GM13977 (cell line): ENCODE measurements at regions not wholly inside any gene's neighbourhood (a gene's known extent, or its start where the extent isn't known, plus 50 kb on each side); places are given as distances from the start of the nearest gene placed in this dataset.

Experiments used
- DNase-seq: peaks from one replicate; pipeline ENCODE4 v3.0.0; 2012; ENCODE audit warnings: low spot score
- CTCF ChIP-seq: IDR thresholded peaks from 2 replicates; pipeline ENCODE4 v1.5.1; 2012; ENCODE audit warnings: mild to moderate bottlenecking, control low read depth; ENCODE audit not compliant: insufficient read depth; ENCODE audit errors: extremely low read depth, missing control alignments
- in situ Hi-C: fragments of 300-500 bp; cut with MboI; formaldehyde crosslinking; loops from one replicate; pipeline ENCODE4 v1.12.0; 2022; ENCODE audit warnings: low sequenced_read_pairs, low pct_unique_long_range_greater_than_20kb, mixed read lengths, inconsistent platforms; ENCODE audit not compliant: unreplicated experiment

GRCh38 chr10:36280890-36281499, 638.9 kb upstream of the FZD8 start:
- no peak for TF ChIP-seq CTCF
- in situ Hi-C loops: no loop called here
- DNase-seq: no peak

GRCh38 chr10:36280321-36280741, 638.2 kb upstream of the FZD8 start:
- no peak for DNase-seq
- TF ChIP-seq CTCF: no peak
- in situ Hi-C loops: no loop called here

GRCh38 chr10:36278176-36278575, 636.1 kb upstream of the FZD8 start:
- no peak for DNase-seq
- in situ Hi-C loops: no loop called here
- no peak for TF ChIP-seq CTCF

- in situ Hi-C loops: no loop called here
- TF ChIP-seq CTCF: no peak
- no peak for DNase-seq
These were observed 635.4 kb upstream of the FZD8 start for GRCh38 chr10:36277459-36277858.

GRCh38 chr10:36271627-36272340, 629.7 kb upstream of the FZD8 start:
- in situ Hi-C loops: no loop called here
- DNase-seq: no peak

GRCh38 chr10:36269222-36269621, 627.1 kb upstream of the FZD8 start:
- DNase-seq: no peak
- in situ Hi-C loops: no loop called here
- TF ChIP-seq CTCF: no peak

More at GRCh38 chr10:36271627-36272340, 629.7 kb upstream of the FZD8 start:
- no peak for TF ChIP-seq CTCF

GRCh38 chr10:36266923-36267322, 624.8 kb upstream of the FZD8 start:
- in situ Hi-C loops: no loop called here
- no peak for DNase-seq

More at GRCh38 chr10:36266923-36267322, 624.8 kb upstream of the FZD8 start:
- no peak for TF ChIP-seq CTCF
